Pancreas (tissue), 10 donors: ENCODE measurements at regions not wholly inside any gene's neighbourhood (a gene's known extent, or its start where the extent isn't known, plus 50 kb on each side); places are given as distances from the start of the nearest gene placed in this dataset.

Experiments
- ATAC-seq, 4 donors: fragments of 200-7000 bp; cut with Tn5 transposase; one replicate each; pipeline versions ENCODE4 v1.8.0 to v1.9.1; 2020; ENCODE audit warnings: mild to moderate bottlenecking in 4 of 4, moderate library complexity in 4 of 4
- DNase-seq, 6 donors: peaks; one replicate each; pipeline ENCODE4 v3.0.0-alpha.2; 2020
- FAIRE-seq: peaks from 2 replicates; lab custom pipeline; 2012; peaks lifted over from hg19 to GRCh38; lab: Jason Lieb, UNC
- H3K27ac ChIP-seq, 4 donors: fragments of 200-600 bp; sonication (generic); 1 replicate in 3 of 4; 2 replicates in 1 of 4; pipeline versions ENCODE4 v1.5.0 to v1.8.0; 2020
- H3K27me3 ChIP-seq, 4 donors: fragments of 200-600 bp; one replicate each; pipeline ENCODE4 v1.8.0; 2021
- H3K36me3 ChIP-seq, 3 donors: fragments of 200-600 bp; sonication (generic) in 1 of 3; one replicate each; pipeline versions ENCODE4 v1.5.0 to v1.8.0; 2020 to 2021
- H3K4me1 ChIP-seq, 3 donors: fragments of 200-600 bp; one replicate each; pipeline ENCODE4 v1.8.0; 2021
- H3K4me3 ChIP-seq, 4 donors: fragments of 200-600 bp; sonication (generic) in 2 of 4; one replicate each; pipeline versions ENCODE4 v1.5.0 to v1.8.0; 2020 to 2021
- H3K9me3 ChIP-seq, 4 donors: fragments of 200-600 bp; one replicate each; pipeline ENCODE4 v1.8.0; 2021
- CTCF ChIP-seq, 4 donors: fragments of 200-600 bp; sonication (generic) in 3 of 4; IDR thresholded peaks; one replicate each; pipeline versions ENCODE4 v1.5.0 to v1.8.0; 2021; ENCODE audit warnings: antibody characterized with exemption in 4 of 4
- WGBS, 2 donors: extraction: QIAGEN DNeasy Blood & Tissue Kit; methylation state at CpG; one replicate each; pipeline ENCODE4 v1.1.7; 2013; 5-methylcytosine and 5-hydroxymethylcytosine counted together
- intact Hi-C, 3 donors: fragments of 100-400 bp; cut with DNase I; formaldehyde crosslinking; loops; one replicate each; pipeline versions ENCODE4 v1.11.1 to v1.14.2; 2022
- donor health status: healthy with polysubstance abuse.
- donor health status: DM: no; HTN: no; CAD: no; lungs with moderate emphysema.
- donor health status: DM: no; HTN: no; CAD: no.
- donor health status: control.
- donor health status: control.
- donor health status: Bipolar disorder and iron deficiency.
- donor health status: DM: yes; HTN: yes; CAD: no.
- donor health status: DM: no; HTN: no; CAD: no.
- donor health status: DM: no; HTN: no; CAD: no.
- donor health status: DM: yes; HTN: yes; CAD: no.

GRCh38 chr11:92790926-92791616 lies 178.4 kb upstream of the MTNR1B start:
- H3K36me3 ChIP-seq: no peaks in the 10 kb centered on the region
- no peaks in the 10 kb centered on the region for H3K9me3 ChIP-seq
- DNase-seq: no peak
- H3K4me1 ChIP-seq: no peaks in the 10 kb centered on the region
- H3K4me3 ChIP-seq: no peak overlapping the region
- no peak overlapping the region for H3K27ac ChIP-seq
- H3K27me3 ChIP-seq: no peaks in the 10 kb centered on the region
- FAIRE-seq: no peak
- intact Hi-C loops: no loop called here
- no peak for ATAC-seq
- TF ChIP-seq CTCF (IDR thresholded peaks at IDR 0.05): no peak

DNA sequence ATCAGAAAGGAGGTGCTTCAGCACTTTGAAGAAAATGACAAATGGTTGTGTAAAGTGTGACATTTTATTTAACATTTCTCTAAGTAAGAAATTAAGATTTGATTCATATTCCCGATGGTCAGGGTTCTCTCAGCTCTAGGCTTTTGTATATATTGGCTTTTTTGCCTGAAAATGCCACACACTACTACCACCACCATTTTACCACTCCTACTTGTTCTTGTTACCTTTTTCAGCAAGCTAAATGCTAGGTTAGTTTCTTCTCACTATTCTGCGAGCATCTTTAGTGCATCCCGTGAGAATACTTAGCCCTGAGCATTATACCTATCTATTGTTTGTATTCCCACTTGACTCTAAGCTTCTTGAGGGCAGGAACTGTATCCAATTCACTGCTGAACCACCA lies 177.6 kb upstream of the MTNR1B start:
- WGBS, 2 donors: 76 to 83% methylated on average over 3 of the region's 3 CpGs
- H3K27me3 ChIP-seq: no peaks in the 10 kb centered on the region
- no peaks in the 10 kb centered on the region for H3K9me3 ChIP-seq
- no peak for TF ChIP-seq CTCF (IDR thresholded peaks at IDR 0.05)
- no peak overlapping the region for H3K27ac ChIP-seq
- no peaks in the 10 kb centered on the region for H3K36me3 ChIP-seq
- ATAC-seq: no peak
- H3K4me1 ChIP-seq: no peaks in the 10 kb centered on the region
- H3K4me3 ChIP-seq: no peak overlapping the region
- no peak for FAIRE-seq
- intact Hi-C loops: no loop called here
- DNase-seq: no peak

DNA sequence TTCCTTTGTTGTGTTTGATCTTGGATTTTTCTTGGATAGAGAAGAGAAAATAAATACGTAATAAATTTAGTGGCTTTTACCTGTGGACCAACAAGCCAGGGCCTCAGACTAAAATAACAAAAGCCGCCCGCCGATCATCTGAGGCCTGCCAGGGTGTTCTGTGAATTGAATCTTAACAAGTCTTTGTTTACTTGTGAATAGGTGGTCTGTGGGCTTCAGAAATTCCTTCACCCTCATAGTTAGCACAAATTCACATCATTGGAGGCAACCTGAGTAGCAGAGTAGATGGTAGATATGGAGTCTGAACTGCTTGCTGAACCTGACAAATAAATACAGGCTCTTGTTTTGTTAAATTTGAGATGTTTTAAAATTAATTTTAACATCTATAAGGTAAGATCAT lies 176.3 kb upstream of the MTNR1B start:
- no peak for TF ChIP-seq CTCF (IDR thresholded peaks at IDR 0.05)
- H3K4me1 ChIP-seq: no peaks in the 10 kb centered on the region
- 71 to 80% methylated on average over 4 of the region's 4 CpGs for WGBS, 2 donors
- no peaks in the 10 kb centered on the region for H3K9me3 ChIP-seq
- no peaks in the 10 kb centered on the region for H3K27me3 ChIP-seq
- FAIRE-seq (no peak), DNase-seq (no peak), ATAC-seq (no peak)
- no peaks in the 10 kb centered on the region for H3K36me3 ChIP-seq
- intact Hi-C loops: no loop called here
- no peak overlapping the region for H3K4me3 ChIP-seq
- H3K27ac ChIP-seq: no peak overlapping the region

DNA sequence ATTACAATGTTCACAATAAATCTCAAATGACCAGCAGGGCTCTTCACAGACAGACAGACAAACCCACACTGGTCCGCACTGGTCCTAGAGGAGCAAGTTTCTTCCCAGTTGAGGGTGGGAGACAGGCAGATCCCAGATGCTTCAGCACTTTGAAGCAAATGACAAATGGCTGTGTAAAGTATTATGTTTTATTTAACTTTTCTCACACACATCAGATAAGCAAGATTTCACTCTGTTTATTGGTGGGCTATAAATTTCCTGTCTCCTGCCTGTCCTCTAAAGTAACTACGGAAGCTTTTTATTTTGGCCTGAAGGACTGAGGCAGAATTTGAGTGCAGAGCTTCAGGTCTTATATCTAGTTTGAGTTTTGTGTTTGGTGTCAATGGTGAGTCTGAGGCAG lies 174.7 kb upstream of the MTNR1B start:
- ATAC-seq: no peak
- intact Hi-C loops: no loop called here
- Histone ChIP-seq H3K4me3 (no peak overlapping the region), H3K36me3 (no peaks in the 10 kb centered on the region), H3K9me3 (no peaks in the 10 kb centered on the region), H3K27ac (no peak overlapping the region), H3K4me1 (no peaks in the 10 kb centered on the region), H3K27me3 (no peaks in the 10 kb centered on the region)
- TF ChIP-seq CTCF (IDR thresholded peaks at IDR 0.05): no peak
- FAIRE-seq: no peak
- DNase-seq: no peak
- WGBS, 2 donors: 74 to 75% methylated on average over 2 of the region's 2 CpGs

DNA sequence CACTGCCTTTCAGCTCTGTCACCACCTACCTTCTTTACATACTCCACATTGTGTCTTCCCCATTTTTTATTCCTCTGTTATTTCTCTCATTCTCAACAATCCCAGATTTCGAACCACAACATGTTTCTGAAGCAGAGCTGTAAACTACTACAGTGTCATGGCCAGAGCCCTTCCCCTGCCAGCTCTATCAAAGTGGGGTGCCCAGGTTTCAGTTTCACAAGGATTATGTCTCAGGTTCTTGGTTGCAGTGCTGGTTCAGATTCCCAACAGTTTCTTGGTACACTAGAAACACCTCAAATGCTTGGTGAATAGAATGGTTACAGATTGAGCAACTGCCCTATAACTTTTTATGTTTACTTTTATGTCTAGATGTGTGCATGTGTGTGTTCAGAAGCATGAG lies 172.7 kb upstream of the MTNR1B start:
- no peak for ATAC-seq
- intact Hi-C loops: no loop called here
- Histone ChIP-seq H3K4me1 (no peaks in the 10 kb centered on the region), H3K36me3 (no peaks in the 10 kb centered on the region), H3K4me3 (no peak overlapping the region), H3K27me3 (no peaks in the 10 kb centered on the region), H3K9me3 (no peaks in the 10 kb centered on the region), H3K27ac (no peak overlapping the region)
- DNase-seq: no peak
- no peak for FAIRE-seq
- WGBS, 2 donors: 46 to 56% methylated on average over 1 of the region's 1 CpG
- no peak for TF ChIP-seq CTCF (IDR thresholded peaks at IDR 0.05)
